Daoy (cell line): ENCODE measurements at regions not wholly inside any gene's neighbourhood (a gene's known extent, or its start where the extent isn't known, plus 50 kb on each side); places are given as distances from the start of the nearest gene placed in this dataset.
"Not testable (repeated sequence)": the region's sequence is repeated elsewhere in the genome, so short reads cannot be mapped to it uniquely, and the experiment has no call there.

Experiments used
- DNase-seq: peaks from one replicate; pipeline ENCODE4 v3.0.0-alpha.2; 2015; ENCODE audit warnings: low read depth

DNA sequence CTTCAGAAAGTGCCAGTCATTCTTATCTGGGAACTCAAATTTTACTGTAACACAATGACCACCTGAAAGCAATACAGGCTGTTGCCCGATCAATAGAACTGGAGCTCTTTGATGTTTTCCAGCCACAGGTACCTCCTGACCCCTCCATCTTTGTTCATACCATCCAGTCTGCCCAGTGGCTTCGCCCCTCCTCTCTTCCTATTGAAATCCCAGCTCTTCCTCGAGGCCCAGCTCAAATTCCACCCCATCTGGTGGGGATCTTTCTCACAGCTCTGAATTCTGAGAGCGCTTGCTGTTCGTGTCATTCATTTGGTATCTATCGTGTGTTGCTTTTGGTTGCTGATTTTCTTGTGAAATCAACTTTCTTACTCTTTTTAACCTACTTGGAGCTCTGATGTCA lies 87.9 kb upstream of the CNKSR3 start:
- no peak for DNase-seq

DNA sequence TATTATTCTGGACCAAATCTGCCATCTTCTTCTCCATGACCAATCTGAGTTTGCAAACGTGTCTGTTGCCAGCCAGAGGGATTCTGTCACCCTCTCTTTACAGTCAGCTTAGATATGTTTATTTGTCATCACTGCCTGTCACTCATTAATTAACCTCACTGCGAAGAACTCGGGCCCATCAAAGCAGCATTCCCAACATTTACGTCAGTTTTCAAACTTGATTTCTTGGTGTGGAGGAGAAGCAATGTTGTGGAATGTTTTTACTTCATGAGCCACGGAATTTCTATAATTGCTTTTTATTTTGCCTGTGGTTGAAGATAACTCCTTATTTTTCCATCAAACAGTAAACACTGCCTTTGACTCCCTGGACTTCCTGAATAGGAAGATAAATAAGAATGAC lies 91.8 kb upstream of the CNKSR3 start:
- DNase-seq = no peak

DNA sequence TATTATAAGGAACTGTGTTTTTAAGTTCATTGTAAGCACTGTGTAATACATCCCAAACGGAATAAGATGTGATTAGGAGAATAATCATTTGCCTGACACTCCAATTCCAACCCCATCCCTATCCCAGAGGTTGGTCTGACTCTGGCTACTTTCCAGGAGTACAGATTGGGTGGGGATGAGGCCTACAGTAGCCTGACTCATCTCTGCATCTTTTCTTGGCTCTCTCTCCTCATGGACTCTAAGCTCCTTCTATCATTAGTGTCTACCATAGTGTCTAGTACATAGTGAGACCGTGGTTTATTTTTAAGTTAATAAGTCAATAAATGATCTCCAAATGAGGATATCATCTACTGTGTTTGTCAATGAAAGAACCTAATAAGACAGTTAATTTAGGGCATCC lies 92.2 kb upstream of the CNKSR3 start:
- DNase-seq = peak; percentile 42

DNA sequence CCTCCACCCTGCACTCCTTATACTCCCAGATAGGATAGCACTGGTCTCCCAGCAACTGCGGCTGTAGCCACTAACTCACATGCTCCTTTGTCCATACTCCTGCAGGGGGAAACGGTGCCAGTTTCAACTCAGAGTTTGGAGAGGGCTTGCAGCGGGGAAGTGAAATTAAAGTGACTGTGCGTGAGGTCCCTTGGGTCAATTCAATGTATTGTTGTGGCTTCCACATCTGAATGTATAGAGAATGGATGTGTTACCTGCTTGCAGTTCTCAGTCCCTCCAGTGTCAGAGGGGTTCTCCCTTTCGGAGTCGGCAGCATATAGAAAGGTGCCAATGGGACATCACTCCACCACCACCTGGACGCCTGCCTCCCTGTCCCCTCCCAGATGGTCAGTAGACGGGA lies 93.6 kb upstream of the CNKSR3 start:
- DNase-seq = no peak

DNA sequence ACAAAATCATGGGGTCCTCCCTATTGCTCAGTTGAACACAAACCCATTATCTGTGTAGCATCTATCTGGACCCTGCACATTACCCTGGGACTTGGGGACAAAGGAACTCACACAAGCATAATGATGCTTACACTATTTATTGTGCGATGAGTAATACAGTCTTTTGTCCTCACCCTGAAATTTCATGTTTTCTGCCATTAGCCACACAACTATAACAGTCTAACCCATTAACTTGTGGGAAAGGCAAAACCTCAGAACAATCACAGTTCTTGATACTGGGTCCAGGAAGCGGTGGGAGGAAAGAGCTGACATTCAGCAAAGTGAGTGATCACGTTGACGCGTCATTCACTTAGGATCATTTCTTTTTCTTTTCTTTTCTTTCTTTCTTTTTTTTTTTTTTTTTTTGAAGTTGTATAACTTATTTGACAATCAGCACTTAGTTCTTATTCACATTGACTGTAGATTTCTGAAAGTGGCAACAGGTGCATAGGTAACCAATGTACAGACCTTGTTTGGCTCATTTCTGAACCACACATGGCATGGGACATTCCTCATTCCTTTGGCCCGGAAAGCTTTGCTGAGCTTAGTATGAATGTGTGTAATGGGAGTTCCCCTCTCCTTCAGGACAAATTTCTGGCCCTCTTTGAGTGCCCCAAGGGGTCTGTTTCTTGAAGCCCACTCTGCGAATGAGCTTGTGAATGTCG lies 94.8 kb upstream of the CNKSR3 start:
- peak; percentile 87 for DNase-seq

DNA sequence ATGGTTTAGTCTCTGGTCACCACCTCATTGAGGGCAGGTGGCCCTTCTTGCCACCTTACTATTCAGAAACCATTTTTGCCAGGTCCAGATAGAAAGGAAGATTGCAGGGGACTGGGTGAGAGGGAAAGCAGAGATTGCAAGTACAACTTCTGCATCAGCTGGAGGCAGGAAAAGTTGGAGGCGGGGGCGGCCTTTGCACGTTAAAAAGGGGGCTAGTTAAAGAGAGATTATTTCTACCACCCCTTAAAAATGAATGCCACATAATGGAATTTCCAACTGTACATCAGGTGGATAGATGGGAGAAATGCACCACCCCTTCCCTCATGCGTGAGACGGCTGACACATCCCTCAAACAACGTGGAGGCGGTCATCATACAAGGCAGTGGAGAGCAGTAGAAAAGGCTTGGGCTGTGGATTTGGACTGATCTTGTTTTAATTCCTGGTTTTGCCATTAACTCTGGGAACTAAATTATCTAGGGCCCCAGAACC lies 95.4 kb upstream of the CNKSR3 start:
- DNase-seq = peak; percentile 47

DNA sequence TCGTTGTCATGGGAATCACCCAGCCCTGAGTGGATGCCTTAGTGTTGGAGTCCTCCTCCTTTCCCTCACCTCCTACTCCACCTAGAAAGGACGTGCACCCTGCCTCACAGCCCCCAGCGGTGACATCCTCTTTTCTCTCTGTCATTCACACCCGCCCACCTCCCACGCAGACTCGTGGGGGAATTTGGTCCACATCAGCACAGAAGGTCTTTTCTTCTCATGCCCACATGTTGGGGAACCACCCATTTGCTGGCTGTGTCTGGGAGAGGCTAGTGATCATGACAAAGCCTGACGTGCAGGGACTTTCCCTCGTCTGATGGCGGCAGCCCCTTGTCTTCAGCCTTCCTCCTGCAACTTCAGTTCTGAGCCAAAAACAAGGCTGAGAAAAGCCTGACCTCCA lies 96.0 kb upstream of the CNKSR3 start:
- DNase-seq = peak; percentile 83

DNA sequence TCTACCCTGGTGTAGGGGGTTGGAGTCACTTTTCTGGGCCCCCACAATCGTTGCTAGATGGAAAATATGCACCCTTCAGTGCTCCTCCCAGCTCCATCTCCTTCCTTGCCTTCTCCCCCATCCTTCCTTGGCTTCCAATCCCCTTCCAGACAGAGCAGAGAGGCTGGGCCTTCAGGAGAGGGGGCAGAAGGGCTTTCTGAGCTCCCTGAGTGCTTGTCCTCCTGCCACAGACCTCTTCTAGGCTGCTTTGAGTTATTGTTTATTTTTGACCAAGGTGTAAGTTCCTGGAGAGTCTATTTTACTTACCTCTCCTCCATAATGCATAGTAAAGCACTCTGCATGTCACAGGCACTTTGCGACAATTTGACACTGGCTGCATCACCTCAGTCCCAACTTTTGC lies 96.4 kb upstream of the CNKSR3 start:
- DNase-seq = no peak

DNA sequence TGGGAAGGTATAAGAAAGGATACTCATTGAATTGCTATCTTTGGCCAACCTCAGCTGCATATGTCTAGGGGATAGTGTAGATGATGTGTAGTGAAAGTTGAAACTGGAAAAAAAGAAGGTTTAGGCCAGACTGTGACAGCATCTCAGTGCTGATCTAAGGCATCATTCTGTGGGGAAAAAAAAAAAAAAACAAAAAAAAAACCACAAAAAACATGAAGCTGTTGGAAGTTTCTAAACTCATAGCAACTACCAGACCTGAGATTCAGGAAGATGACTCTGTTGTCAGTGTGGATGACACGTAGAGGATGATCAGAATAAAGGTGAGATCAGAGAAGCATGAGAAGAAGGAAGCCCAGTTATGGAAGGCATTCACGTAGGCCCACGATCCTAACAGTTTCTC lies 100.8 kb upstream of the CNKSR3 start:
- DNase-seq = no peak

DNA sequence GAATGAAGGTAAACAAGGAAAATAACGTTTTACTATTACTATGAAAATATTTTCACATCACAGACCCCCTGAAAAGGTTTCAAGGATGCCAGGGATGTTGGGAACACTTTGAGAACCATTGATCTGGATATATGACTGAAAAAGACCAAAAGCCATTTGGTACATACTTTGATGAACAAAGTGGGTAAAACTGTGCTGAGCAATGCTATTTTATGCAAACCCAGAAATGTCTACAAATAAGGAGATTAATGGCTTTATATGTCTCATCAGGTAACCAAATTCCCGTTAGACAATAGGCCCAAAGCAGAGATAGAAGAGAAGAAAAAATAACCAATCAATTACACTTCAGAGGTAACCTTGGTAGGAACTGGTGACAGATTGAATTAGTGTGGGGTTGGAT lies 101.4 kb upstream of the CNKSR3 start:
- DNase-seq = no peak

DNA sequence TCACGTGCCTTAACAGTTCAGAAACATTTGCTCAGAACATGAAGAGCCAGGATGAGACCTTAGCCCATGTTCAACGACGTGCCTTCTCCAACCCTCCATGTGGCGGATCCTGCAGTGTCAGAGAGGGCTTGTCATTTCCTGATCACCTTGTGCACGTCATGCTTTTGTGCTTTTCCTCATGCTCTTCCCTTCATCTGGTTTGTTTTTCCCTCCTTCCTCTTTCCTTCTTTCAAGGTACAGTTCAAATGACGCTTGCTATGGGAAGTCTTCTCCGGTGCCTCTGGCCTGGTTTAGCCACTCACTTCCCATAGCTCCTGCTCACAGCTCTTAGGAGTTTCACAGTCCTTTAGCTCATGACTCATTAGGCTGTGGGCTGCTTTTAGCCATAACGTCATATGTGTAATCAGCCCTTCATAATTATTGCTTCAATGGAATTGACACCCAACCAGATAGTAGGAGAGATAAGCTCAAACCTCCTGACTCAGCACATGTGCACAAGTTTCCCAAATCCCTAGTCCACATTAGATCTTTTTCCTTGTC lies 102.7 kb upstream of the CNKSR3 start:
- DNase-seq = peak; percentile 94

DNA sequence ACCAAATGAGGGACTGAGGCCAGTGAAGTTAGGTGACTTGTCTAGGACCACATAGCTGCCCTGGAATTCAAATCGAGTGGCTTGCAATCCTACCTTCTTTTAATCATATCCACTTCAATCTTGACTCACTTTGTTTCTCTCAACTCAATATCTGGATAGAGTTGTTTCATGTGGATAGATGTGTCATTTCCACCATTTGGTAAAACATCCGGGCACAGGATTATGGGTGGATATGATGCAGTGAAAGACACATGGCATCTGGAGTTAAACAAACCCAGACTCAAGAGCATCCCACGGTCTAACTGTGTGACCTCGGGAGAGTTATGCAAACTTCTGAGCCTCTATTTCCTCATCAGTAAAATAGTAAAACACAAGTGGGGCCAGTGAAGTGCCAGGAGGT lies 103.6 kb upstream of the CNKSR3 start:
- DNase-seq = peak; percentile 76

DNA sequence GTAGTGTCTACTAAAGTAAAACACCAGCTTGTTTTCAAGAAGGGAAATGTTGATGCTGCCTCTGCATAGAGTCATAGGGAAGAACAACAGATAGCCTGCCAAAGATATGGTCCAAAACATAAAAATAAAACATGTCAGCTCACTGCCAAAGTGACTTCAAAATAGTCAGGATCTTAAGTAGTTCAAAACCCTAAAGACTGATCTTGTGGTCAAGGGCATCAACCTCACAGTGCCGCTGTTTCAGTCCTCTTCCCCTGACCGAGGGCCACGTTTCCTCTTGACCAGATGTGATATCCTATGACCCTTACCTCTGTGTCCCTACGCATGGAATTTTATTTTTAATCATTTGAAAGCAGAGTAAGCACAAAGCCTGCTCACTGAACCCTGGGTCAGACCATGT lies 104.2 kb upstream of the CNKSR3 start:
- DNase-seq = no peak

DNA sequence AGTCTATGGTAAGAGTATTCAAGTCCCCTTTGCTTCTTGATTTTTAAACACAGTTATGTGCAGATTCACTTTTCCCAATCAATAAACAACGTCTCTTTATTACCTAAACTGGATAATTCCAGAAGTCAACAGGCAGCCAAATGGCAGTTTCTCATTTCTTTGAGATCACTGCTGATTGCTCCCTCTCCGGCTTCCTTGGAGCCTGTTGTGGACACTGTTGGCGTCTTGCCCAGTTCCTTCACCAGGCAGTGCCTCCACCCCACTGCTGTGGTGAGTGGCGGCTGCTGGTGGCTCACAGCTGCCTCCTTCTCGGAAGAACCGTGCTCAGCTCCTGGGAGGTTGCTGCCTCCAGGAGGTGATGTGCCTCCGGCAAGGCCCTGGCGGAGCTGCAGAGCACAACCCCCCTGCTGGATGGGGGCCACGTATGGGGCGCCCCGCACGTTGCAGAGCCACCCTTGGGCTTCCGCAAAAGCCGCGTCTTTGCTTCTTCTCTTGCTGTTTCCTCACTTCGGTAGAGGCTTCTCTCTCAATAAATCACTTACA lies 105.1 kb upstream of the CNKSR3 start:
- DNase-seq = peak; percentile 98

DNA sequence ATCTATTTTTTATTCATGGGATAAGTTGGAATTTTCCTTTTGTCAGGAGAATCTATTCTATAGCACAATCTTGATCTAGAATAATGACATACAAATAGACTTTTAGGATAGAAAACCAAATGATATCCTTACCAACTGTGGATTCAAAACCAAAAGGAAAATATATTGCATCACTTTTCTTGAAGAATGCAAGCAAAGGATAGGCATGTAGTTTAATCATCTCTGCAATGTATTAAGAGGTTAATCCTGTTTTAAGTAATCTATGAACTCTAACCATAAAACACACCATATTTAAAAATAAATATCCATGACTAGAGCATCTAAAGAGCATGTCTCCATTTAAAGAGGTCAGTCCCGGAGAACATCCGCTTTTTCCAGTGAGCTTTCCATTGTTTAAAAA lies 106.7 kb upstream of the CNKSR3 start:
- no peak for DNase-seq

DNA sequence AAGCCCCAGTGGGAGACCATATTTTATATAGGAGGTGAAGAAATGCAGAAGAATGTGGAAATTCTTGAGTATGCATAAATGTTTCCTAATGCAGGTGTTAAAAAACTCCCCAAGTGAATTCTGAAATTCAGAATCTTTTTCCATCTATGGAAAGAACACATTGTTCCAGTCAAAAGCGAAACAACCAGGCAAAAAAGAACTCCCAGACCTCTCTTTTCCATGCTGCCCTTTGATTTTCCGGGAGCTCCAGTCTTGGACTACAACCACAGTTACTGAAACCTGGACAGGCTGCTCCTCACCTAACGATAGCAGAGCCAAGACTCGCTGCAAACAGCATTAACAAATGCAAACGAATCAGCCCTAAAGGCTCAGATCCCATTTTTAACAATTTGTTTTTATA lies 108.7 kb upstream of the CNKSR3 start:
- DNase-seq = no peak

DNA sequence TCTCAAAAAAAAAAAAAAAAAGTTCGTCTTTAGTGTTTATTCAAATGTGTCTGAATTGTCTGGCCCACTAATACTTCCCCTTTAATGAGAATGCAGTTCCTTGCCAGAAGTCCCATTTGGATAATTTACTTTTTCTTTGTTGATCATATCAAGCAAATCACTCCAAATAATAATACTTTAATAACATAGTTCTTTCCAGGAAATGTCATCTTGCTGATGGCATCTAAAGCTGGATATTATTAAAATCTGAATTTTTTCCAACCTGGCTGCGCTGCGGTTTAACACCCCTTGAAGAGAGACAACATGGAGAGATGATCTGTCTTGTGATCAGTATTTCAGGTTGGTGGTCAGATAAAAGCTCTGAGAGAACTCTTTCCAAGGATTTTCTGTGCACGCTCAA lies 111.2 kb upstream of the CNKSR3 start:
- no peak for DNase-seq

DNA sequence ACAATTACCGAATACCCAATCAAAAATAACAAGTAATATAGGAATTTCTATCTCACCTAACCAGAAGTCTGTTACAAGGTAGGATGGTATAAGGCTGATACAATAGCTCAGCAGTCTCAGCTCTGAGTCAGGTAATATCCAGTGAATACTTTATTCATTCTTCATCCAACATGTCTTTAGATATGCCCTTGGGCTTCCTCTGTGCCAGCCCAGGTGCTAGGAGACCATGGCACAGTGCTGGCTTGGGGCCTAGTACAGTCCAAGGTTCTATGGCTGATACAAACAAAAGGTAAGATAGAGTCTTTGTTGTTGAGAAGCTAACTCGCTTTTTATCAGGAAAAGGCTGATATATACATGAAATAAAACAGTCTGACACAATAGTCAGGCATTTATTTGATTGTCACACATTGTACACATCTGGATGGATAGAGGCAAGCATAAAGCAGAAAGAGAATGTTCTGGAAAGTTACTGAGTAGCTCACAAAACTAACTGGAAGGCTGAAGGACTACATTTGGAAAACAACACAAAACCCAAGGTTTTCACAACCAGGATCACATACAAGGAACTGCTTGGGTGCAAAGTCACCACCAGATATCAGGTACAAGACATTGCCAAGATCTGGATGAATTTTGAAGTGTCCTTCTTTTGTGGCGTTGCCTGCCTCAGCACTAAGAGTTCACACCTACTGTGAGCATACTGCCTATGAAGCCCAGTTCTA lies 110.4 kb upstream of the SCAF8 start:
- no peak for DNase-seq

DNA sequence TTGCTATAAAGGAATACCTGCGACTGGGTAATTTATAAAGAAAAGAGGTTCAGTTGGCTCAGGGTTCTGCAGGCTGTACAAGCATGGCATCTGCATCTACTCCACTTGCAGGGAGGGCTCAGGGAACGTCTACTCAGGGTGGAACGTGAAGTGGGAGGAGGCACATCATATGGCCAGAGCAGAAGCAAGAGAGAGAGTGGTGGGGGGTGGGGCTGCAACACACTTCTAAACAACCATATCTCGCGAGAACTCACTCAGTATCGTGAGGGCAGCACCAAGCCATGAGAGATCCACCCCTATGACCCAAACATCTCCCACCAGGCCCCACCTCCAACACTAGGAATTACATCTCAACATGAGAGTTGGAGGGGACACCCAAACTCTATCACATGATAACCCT lies 109.8 kb upstream of the SCAF8 start:
- DNase-seq = no peak

DNA sequence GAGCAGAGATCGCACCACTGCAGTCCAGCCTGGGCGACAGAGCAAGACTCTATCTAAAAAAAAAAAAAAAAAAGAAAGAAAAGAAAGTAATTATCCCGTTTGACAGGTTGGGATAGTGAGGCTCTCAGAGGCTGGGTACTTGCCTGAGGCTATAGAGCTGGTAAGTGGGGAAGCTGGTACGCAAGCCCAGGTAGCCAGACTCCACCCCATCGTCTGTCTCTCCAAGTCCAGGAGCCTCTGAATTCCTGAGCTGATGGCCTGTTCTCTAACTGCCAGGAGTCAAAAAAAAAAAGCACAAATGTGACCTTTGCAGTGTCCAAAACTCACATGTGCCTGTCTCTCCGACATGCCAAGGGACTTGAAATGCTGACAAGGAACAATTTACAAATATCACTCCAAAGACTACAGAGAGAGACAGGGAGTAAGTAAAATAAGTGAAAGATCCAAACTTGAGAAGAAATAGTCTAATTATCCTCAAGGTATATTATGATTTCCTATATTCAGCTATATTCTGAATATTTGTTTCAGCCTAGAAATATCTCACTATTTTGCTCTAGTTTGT lies 109.1 kb upstream of the SCAF8 start:
- DNase-seq = no peak

DNA sequence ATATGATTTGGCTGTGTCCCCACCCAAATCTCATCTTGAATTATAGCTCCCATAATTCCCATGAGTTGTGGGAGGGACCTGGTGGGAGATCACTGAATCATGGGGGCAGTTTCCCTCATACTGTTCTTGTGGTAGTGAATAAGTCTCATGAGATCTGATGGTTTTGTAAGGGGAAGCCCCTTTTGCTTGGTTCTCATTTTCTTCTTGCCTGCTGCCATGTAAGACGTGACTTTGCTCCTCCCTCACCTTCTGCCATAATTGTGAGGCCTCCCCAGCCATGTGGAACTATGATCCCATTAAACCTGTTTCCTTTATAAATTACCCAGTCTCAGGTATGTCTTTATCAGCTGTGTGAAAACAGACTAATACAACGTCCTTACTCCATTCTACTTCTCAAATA lies 108.5 kb upstream of the SCAF8 start:
- DNase-seq = not testable (repeated sequence)

DNA sequence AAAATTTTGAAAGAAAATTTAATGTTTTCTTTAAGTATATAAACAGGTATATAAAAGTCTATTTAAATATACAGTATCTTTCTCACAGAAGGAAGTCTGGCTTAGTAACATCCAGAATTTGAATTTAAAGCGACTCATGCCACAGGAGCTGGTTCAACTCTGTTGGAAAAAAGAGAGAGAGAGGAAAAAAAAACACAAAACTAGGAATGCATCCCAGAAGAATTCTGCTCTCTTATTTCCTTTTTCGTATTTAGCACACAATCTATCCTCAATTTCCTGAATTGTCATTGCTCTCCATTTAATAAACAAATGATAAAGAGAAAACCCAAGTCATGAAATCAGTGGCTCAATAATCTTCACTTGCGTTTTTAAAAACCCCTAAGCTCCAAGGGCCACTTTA lies 107.5 kb upstream of the SCAF8 start:
- DNase-seq = no peak

DNA sequence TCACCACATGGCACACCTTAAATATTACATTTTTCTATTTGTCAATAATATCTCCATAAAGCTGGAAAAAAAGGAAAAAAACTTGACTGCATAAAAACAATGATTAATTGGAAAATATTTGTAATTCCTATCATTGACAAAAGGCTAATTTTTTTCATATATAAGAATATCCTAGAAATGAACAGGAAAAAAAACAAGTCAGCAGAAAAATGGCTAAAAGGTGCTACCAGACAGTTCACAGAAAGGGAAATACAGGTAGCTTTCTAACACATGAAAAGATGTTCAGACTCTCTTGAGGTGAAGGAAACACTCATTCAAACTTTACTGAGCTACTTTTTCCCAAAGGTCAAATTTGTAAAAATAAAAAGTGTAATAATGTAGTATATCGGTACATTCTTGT lies 104.1 kb upstream of the SCAF8 start:
- no peak for DNase-seq
